ENCODE measurements at regions not wholly inside any gene's neighbourhood (a gene's known extent, or its start where the extent isn't known, plus 50 kb on each side); places are given as distances from the start of the nearest gene placed in this dataset.

DNA sequence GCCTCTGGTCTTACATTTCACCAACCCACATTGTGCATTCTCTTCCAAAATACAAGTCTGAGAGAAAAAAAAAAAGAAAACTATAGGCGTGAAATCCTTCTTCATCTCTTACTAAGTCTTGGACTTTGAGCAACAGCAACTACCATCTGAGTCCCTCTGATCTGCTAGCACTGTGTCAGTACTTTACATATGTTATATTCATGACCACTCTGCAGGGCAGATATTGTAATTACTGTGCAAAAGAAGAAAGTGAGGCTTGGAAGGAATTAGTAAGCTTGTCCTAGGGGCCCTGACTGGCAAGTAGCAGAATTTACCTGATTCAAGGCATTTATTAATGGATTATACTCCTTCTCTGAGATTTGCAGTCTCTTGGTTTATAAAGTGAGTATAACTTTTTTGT is 52.7 kb upstream of the EED start:
- TF ChIP-seq, protein P1, sequence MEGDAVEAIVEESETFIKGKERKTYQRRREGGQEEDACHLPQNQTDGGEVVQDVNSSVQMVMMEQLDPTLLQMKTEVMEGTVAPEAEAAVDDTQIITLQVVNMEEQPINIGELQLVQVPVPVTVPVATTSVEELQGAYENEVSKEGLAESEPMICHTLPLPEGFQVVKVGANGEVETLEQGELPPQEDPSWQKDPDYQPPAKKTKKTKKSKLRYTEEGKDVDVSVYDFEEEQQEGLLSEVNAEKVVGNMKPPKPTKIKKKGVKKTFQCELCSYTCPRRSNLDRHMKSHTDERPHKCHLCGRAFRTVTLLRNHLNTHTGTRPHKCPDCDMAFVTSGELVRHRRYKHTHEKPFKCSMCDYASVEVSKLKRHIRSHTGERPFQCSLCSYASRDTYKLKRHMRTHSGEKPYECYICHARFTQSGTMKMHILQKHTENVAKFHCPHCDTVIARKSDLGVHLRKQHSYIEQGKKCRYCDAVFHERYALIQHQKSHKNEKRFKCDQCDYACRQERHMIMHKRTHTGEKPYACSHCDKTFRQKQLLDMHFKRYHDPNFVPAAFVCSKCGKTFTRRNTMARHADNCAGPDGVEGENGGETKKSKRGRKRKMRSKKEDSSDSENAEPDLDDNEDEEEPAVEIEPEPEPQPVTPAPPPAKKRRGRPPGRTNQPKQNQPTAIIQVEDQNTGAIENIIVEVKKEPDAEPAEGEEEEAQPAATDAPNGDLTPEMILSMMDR (IDR thresholded peaks at IDR 0.05) = no peak
- no peak for TF ChIP-seq POLR2A (IDR thresholded peaks at IDR 0.05)

Data from gastroesophageal sphincter (tissue), 3 donors.